ENCODE measurements at regions not wholly inside any gene's neighbourhood (a gene's known extent, or its start where the extent isn't known, plus 50 kb on each side); places are given as distances from the start of the nearest gene placed in this dataset.

DNA sequence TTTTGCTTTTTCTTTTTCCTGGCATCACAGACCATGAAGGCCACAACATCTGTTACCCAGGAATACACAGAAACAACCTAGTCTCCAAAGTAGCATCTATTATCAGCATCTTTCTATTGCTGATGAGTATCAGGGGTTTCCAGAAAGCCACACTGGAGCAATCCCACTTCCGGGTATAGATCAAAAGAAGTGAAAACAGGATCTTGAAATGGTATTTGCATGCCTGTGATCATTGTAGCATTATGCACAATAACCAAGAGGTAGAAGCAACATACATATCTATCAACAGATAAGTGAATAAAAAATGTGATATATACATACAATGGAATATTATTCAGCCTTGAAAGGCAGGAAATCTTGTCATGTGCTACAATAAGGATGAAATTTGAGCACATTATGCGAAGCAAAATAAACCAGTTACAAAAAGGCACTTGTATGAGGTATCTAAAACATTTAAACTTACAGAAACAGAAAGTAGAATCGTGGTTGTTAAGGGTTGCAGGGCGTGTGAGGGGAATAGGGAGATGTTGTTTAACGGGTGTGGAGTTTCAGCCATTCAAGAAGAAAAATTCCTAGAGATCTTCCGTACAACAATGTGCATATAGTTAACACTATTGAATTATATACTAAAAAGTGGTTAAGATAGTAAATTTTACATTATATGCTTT, 115.1 kb downstream of the KCNE4 start:
- TF ChIP-seq, protein P1, sequence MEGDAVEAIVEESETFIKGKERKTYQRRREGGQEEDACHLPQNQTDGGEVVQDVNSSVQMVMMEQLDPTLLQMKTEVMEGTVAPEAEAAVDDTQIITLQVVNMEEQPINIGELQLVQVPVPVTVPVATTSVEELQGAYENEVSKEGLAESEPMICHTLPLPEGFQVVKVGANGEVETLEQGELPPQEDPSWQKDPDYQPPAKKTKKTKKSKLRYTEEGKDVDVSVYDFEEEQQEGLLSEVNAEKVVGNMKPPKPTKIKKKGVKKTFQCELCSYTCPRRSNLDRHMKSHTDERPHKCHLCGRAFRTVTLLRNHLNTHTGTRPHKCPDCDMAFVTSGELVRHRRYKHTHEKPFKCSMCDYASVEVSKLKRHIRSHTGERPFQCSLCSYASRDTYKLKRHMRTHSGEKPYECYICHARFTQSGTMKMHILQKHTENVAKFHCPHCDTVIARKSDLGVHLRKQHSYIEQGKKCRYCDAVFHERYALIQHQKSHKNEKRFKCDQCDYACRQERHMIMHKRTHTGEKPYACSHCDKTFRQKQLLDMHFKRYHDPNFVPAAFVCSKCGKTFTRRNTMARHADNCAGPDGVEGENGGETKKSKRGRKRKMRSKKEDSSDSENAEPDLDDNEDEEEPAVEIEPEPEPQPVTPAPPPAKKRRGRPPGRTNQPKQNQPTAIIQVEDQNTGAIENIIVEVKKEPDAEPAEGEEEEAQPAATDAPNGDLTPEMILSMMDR (IDR thresholded peaks at IDR 0.05; ENCODE audit: low read depth, low read length): no peak
- no peak for TF ChIP-seq EZH2phosphoT487 (IDR thresholded peaks at IDR 0.05; ENCODE audit: low read depth)

Data from OCI-LY3 (cell line).